Prostate gland (tissue), 2 donors: ENCODE measurements at regions not wholly inside any gene's neighbourhood (a gene's known extent, or its start where the extent isn't known, plus 50 kb on each side); places are given as distances from the start of the nearest gene placed in this dataset.

Experiments used
- POLR2AphosphoS5 ChIP-seq: sonication (generic); formaldehyde crosslinking; IDR thresholded peaks from one replicate; pipeline ENCODE4 v1.6.1; 2017; ENCODE audit warnings: antibody characterized with exemption
- TF ChIP-seq, protein P1 (sequence below), 4 experiments: fragments of 200-600 bp in 2 of 4; fragments of 450-650 bp in 2 of 4; sonication (generic) in 2 of 4; IDR thresholded peaks; 1 replicate in 3 of 4; 2 replicates in 1 of 4; pipeline ENCODE4 v1.5.1; 2016 to 2019; ENCODE audit warnings: antibody characterized with exemption in 4 of 4, mild to moderate bottlenecking in 2 of 4, moderate library complexity in 2 of 4

DNA sequence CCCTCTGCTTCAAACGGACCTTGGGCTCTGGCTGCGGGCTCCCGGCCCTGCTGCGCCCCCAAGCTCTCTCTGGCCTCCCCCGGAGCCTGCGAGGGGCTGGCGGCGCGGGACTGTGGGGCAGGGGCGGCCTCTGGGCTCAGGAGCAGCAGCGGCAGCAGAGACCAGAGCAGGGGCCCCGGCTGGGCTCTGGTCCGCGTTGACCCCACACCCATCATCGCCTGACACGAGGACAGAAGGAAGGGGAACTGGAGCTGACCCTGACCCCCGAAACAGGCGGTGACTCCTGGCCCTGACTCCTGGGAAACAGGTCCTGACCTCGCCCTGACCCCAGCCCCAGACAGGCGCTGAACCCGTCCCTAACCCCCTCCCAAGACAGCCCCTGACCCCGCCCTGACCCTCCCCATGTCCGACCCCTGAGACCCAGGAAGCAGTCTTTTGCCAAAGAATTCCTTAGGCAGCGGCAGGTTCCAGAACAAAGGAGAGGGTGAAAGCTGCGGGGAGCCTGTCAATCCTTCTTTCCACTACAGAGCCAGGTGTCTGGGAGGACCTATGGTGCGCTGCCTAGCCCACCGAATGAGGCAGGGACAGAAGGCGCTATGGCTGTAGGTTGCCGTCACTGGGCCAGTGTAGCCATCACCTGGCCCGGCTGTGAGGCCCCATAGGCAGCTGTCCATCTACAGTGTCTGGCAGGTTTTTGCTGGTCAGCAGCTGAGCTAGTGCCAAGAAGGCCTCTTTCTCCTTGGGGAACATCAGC, 74.7 kb upstream of the SPTLC1 start:
- TF ChIP-seq, protein P1, sequence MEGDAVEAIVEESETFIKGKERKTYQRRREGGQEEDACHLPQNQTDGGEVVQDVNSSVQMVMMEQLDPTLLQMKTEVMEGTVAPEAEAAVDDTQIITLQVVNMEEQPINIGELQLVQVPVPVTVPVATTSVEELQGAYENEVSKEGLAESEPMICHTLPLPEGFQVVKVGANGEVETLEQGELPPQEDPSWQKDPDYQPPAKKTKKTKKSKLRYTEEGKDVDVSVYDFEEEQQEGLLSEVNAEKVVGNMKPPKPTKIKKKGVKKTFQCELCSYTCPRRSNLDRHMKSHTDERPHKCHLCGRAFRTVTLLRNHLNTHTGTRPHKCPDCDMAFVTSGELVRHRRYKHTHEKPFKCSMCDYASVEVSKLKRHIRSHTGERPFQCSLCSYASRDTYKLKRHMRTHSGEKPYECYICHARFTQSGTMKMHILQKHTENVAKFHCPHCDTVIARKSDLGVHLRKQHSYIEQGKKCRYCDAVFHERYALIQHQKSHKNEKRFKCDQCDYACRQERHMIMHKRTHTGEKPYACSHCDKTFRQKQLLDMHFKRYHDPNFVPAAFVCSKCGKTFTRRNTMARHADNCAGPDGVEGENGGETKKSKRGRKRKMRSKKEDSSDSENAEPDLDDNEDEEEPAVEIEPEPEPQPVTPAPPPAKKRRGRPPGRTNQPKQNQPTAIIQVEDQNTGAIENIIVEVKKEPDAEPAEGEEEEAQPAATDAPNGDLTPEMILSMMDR (IDR thresholded peaks at IDR 0.05) = no peak
- no peak for TF ChIP-seq POLR2AphosphoS5
